Neural cell (in vitro differentiated cells): ENCODE measurements at regions not wholly inside any gene's neighbourhood (a gene's known extent, or its start where the extent isn't known, plus 50 kb on each side); places are given as distances from the start of the nearest gene placed in this dataset.

Experiments used
- EZH2 ChIP-seq: fragments of 200-600, 300-800 bp; shearing (Covaris generic), sonication (generic); IDR thresholded peaks from 2 replicates; pipeline ENCODE4 v1.6.1; 2014; ENCODE audit warnings: antibody characterized with exemption, low read length, borderline replicate concordance, mild to moderate bottlenecking; ENCODE audit not compliant: insufficient read depth, poor library complexity, severe bottlenecking
- REST ChIP-seq: IDR thresholded peaks from 2 replicates; pipeline ENCODE4 v1.6.1; 2012; ENCODE audit warnings: borderline replicate concordance
- TF ChIP-seq, protein P1 (sequence below): fragments of 450-650 bp; IDR thresholded peaks from 2 replicates; pipeline ENCODE4 v1.5.1; 2014; ENCODE audit warnings: antibody characterized with exemption, mild to moderate bottlenecking, moderate library complexity; ENCODE audit not compliant: poor library complexity, severe bottlenecking

DNA sequence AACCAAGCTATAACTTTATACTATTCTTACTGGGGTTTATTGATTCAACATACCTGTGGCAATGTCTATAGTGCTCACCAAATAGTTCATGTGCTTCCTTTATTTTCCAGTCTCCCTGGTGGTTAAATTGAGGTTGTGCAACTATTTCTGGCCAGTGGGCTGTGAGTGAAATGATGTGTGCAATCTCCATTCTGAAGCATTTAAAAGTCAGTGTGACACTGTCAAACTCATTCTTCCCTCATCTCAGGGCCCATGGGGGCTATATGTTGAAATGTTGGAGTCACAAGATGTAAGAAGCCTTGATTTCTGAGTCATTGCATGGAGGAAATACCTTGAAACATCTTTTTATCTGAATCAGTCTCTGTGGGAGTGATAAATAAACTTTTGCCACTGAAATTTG lies 414.3 kb upstream of the RPS6KA3 start:
- TF ChIP-seq, protein P1, sequence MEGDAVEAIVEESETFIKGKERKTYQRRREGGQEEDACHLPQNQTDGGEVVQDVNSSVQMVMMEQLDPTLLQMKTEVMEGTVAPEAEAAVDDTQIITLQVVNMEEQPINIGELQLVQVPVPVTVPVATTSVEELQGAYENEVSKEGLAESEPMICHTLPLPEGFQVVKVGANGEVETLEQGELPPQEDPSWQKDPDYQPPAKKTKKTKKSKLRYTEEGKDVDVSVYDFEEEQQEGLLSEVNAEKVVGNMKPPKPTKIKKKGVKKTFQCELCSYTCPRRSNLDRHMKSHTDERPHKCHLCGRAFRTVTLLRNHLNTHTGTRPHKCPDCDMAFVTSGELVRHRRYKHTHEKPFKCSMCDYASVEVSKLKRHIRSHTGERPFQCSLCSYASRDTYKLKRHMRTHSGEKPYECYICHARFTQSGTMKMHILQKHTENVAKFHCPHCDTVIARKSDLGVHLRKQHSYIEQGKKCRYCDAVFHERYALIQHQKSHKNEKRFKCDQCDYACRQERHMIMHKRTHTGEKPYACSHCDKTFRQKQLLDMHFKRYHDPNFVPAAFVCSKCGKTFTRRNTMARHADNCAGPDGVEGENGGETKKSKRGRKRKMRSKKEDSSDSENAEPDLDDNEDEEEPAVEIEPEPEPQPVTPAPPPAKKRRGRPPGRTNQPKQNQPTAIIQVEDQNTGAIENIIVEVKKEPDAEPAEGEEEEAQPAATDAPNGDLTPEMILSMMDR, result no peak
- TF ChIP-seq REST (no peak), EZH2 (no peak)
